SK-N-SH (cell line): ENCODE measurements at regions not wholly inside any gene's neighbourhood (a gene's known extent, or its start where the extent isn't known, plus 50 kb on each side); places are given as distances from the start of the nearest gene placed in this dataset.

Source experiments
- CTCF ChIA-PET: fragments of 300-600, 350-600 bp; formaldehyde crosslinking; extraction: SDS; loops from one replicate; lab custom pipeline; 2021; lab: Yijun Ruan, JAX
- POLR2A ChIA-PET: fragments of 350-600 bp; sonication (Branson Sonifier 250); formaldehyde crosslinking; extraction: SDS; loops from one replicate; lab custom pipeline; 2020; ENCODE audit warnings: antibody characterized with exemption, inconsistent platforms; lab: Yijun Ruan, JAX
- DNase-seq: peaks from one replicate; pipeline ENCODE4 v3.0.0; 2012
- H2AFZ ChIP-seq: fragments of 200-600 bp; sonication (generic); 2 replicates; pipeline ENCODE4 v1.8.1; 2016; ENCODE audit warnings: antibody characterized with exemption, mild to moderate bottlenecking, low read depth
- H3F3A ChIP-seq: fragments of 200-600 bp; sonication (generic); replicated peaks from 2 replicates; pipeline ENCODE3; 2016; ENCODE audit warnings: antibody characterized with exemption, mild to moderate bottlenecking; ENCODE audit not compliant: insufficient read depth
- H3K27ac ChIP-seq, 2 experiments: fragments of 200-500 bp in 1 of 2; fragments of 200-600 bp in 1 of 2; sonication (Bioruptor generic) in 1 of 2; sonication (generic), shearing (Covaris generic) in 1 of 2; 2 replicates each; pipeline versions ENCODE4 v1.5.1 to v1.6.1; 2014 to 2016; ENCODE audit warnings: low read depth in 2 of 2, inconsistent platforms in 1 of 2, low read length in 1 of 2, mild to moderate bottlenecking in 1 of 2, mixed read lengths in 1 of 2
- H3K27me3 ChIP-seq: fragments of 200-600 bp; sonication (generic), shearing (Covaris generic); 2 replicates; pipeline ENCODE4 v1.6.1; 2016; ENCODE audit warnings: mixed run types; ENCODE audit not compliant: insufficient read depth
- H3K36me3 ChIP-seq, 2 experiments: fragments of 200-500 bp in 1 of 2; fragments of 200-600 bp in 1 of 2; sonication (Bioruptor generic) in 1 of 2; sonication (generic) in 1 of 2; replicated peaks in 1 of 2; 2 replicates each; pipeline versions ENCODE3 to v1.5.1; 2014 to 2016; ENCODE audit warnings: low read length in 1 of 2, mild to moderate bottlenecking in 1 of 2; ENCODE audit not compliant: insufficient read depth in 2 of 2, control insufficient read depth in 1 of 2
- H3K4me1 ChIP-seq, 2 experiments: fragments of 200-500 bp in 1 of 2; fragments of 200-600 bp in 1 of 2; sonication (Bioruptor generic) in 1 of 2; sonication (generic), shearing (Covaris generic) in 1 of 2; 2 replicates each; pipeline versions ENCODE4 v1.5.1 to v1.6.1; 2014 to 2016; ENCODE audit warnings: low read depth in 1 of 2, low read length in 1 of 2, mixed run types in 1 of 2; ENCODE audit not compliant: insufficient read depth in 2 of 2, control insufficient read depth in 1 of 2
- H3K4me2 ChIP-seq: fragments of 200-600 bp; sonication (generic), shearing (Covaris generic); 2 replicates; pipeline ENCODE4 v1.6.1; 2017; ENCODE audit warnings: mixed run types
- H3K4me3 ChIP-seq, 2 experiments: fragments of 200-500 bp in 1 of 2; fragments of 200-600 bp in 1 of 2; sonication (Bioruptor generic) in 1 of 2; sonication (generic), shearing (Covaris generic) in 1 of 2; 2 replicates each; pipeline versions ENCODE4 v1.5.1 to v1.8.1; 2014 to 2016; ENCODE audit warnings: low read depth in 2 of 2, inconsistent platforms in 1 of 2, low read length in 1 of 2, mild to moderate bottlenecking in 1 of 2, mixed read lengths in 1 of 2, moderate library complexity in 1 of 2
- H3K79me2 ChIP-seq: fragments of 200-600 bp; sonication (generic); 2 replicates; pipeline ENCODE4 v1.8.1; 2017; ENCODE audit warnings: mild to moderate bottlenecking; ENCODE audit not compliant: insufficient read depth
- H3K9ac ChIP-seq: fragments of 200-600 bp; sonication (generic); 2 replicates; pipeline ENCODE4 v1.6.1; 2017; ENCODE audit warnings: mixed run types
- H3K9me2 ChIP-seq: fragments of 200-600 bp; sonication (generic); 2 replicates; pipeline ENCODE4 v1.6.1; 2017; ENCODE audit warnings: mixed run types
- H3K9me3 ChIP-seq: fragments of 200-600 bp; sonication (generic); 2 replicates; pipeline ENCODE4 v1.6.1; 2017; ENCODE audit warnings: mixed run types, mild to moderate bottlenecking, moderate library complexity
- H4K20me1 ChIP-seq: fragments of 200-600 bp; sonication (generic); 2 replicates; pipeline ENCODE4 v1.6.1; 2017; ENCODE audit warnings: mild to moderate bottlenecking, mixed run types; ENCODE audit not compliant: insufficient read depth
- CHD2 ChIP-seq: fragments of 150-350 bp; IDR thresholded peaks from 2 replicates; pipeline ENCODE4 v1.6.1; 2018; ENCODE audit warnings: low read length; ENCODE audit not compliant: partially characterized antibody
- ELF1 ChIP-seq: IDR thresholded peaks from 2 replicates; pipeline ENCODE4 v1.4.0; 2012
- EZH2phosphoT487 ChIP-seq: fragments of 200-600 bp; sonication (generic); IDR thresholded peaks from 2 replicates; pipeline ENCODE4 v1.6.1; 2017; ENCODE audit warnings: low read depth, mixed run types, mild to moderate bottlenecking, antibody characterized with exemption, moderate library complexity, borderline replicate concordance
- FOSL2 ChIP-seq: IDR thresholded peaks from 2 replicates; pipeline ENCODE4 v1.4.0; 2012; ENCODE audit warnings: low read depth, mild to moderate bottlenecking, moderate library complexity, borderline replicate concordance
- FOXJ3 ChIP-seq: sonication (generic); formaldehyde crosslinking; IDR thresholded peaks from 2 replicates; pipeline ENCODE4 v1.5.1; 2020; ENCODE audit warnings: mild to moderate bottlenecking, missing genetic modification reagents
- FOXM1 ChIP-seq: IDR thresholded peaks from 2 replicates; pipeline ENCODE4 v1.4.0; 2012; ENCODE audit warnings: low read depth, mild to moderate bottlenecking
- GATA2 ChIP-seq: sonication (generic); formaldehyde crosslinking; IDR thresholded peaks from 2 replicates; pipeline ENCODE4 v1.5.0; 2020; ENCODE audit warnings: mild to moderate bottlenecking, missing genetic modification reagents
- IRF3 ChIP-seq: fragments of 150-350 bp; IDR thresholded peaks from 2 replicates; pipeline ENCODE4 v1.6.1; 2016; ENCODE audit warnings: mild to moderate bottlenecking, low read depth, low read length
- MAX ChIP-seq: IDR thresholded peaks from 2 replicates; pipeline ENCODE4 v1.4.0; 2012; ENCODE audit warnings: low read depth
- MEF2A ChIP-seq: IDR thresholded peaks from 2 replicates; pipeline ENCODE4 v1.4.0; 2012; ENCODE audit warnings: low read depth, borderline replicate concordance
- NFIC ChIP-seq: IDR thresholded peaks from 2 replicates; pipeline ENCODE4 v1.4.0; 2012; ENCODE audit warnings: borderline replicate concordance
- POLR2AphosphoS5 ChIP-seq: IDR thresholded peaks from 2 replicates; pipeline ENCODE4 v1.6.1; 2012; ENCODE audit warnings: low read depth, low read length
- REST ChIP-seq: IDR thresholded peaks from 2 replicates; pipeline ENCODE4 v1.6.1; 2012; ENCODE audit warnings: mild to moderate bottlenecking, low read depth, low read length, moderate library complexity
- RFX5 ChIP-seq: IDR thresholded peaks from 2 replicates; pipeline ENCODE4 v1.6.1; 2012; ENCODE audit warnings: mild to moderate bottlenecking, improper control_type of control experiment, low read length
- TCF12 ChIP-seq: IDR thresholded peaks from 2 replicates; pipeline ENCODE4 v1.4.0; 2012
- TEAD4 ChIP-seq: IDR thresholded peaks from 2 replicates; pipeline ENCODE4 v1.4.0; 2012; ENCODE audit warnings: mild to moderate bottlenecking, borderline replicate concordance; ENCODE audit not compliant: insufficient read depth
- YY1 ChIP-seq: IDR thresholded peaks from 2 replicates; pipeline ENCODE4 v1.4.0; 2012; ENCODE audit warnings: low read depth, mild to moderate bottlenecking
- WGBS: methylation state at CpG from one replicate; pipeline ENCODE4 v1.1.6; 2017; ENCODE audit warnings: low lambda C conversion rate; 5-methylcytosine and 5-hydroxymethylcytosine counted together
- TF ChIP-seq, protein P1 (sequence below): fragments of 150-350 bp; IDR thresholded peaks from 2 replicates; pipeline ENCODE4 v1.6.1; 2017; ENCODE audit warnings: antibody characterized with exemption, low read length, low read depth, borderline replicate concordance
- TF ChIP-seq, protein P2 (sequence below): IDR thresholded peaks from 2 replicates; pipeline ENCODE4 v1.4.0; 2012; ENCODE audit warnings: low read depth, borderline replicate concordance

GRCh38 chr1:112318698-112319370 lies 77.2 kb upstream of the CTTNBP2NL start:
- WGBS = 19% methylated on average over 3 of the region's 3 CpGs
- H3K27me3 ChIP-seq = peaks cover 8% of the 10 kb centered on the region; the same call in 1 of the 2 replicates
- H3K9ac ChIP-seq = no peak overlapping the region
- no peak overlapping the region for H2AFZ ChIP-seq
- H3K79me2 ChIP-seq = no peaks in the 10 kb centered on the region
- no peak overlapping the region for H3K4me3 ChIP-seq
- H3K36me3 ChIP-seq = no peaks in the 10 kb centered on the region
- ChIA-PET CTCF (interaction anchor here (0.7 to 2.4 kb wide), 4 partner anchors 11 to 41 kb away, joined by 3 to 10 read pairs (median 8); no protein-coding TSS in a partner anchor), POLR2A (no interaction called here)
- H3K9me3 ChIP-seq = no peaks in the 10 kb centered on the region
- no peaks in the 10 kb centered on the region for H3K9me2 ChIP-seq
- H4K20me1 ChIP-seq = no peaks in the 10 kb centered on the region
- TF ChIP-seq MEF2A = no peak
- TF ChIP-seq YY1 = no peak
- no peak for TF ChIP-seq CHD2
- TF ChIP-seq, protein P1, sequence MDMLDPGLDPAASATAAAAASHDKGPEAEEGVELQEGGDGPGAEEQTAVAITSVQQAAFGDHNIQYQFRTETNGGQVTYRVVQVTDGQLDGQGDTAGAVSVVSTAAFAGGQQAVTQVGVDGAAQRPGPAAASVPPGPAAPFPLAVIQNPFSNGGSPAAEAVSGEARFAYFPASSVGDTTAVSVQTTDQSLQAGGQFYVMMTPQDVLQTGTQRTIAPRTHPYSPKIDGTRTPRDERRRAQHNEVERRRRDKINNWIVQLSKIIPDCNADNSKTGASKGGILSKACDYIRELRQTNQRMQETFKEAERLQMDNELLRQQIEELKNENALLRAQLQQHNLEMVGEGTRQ = no peak
- TF ChIP-seq FOXJ3 (CRISPR knock-in tag) = no peak
- no peak for TF ChIP-seq TCF12
- no peak for TF ChIP-seq POLR2AphosphoS5
- no peak for TF ChIP-seq EZH2phosphoT487
- no peak for TF ChIP-seq FOXM1
- TF ChIP-seq NFIC = no peak
- no peak for TF ChIP-seq ELF1
- TF ChIP-seq RFX5 = no peak
- TF ChIP-seq TEAD4 = no peak
- no peak for TF ChIP-seq FOSL2
- no peak for TF ChIP-seq IRF3
- TF ChIP-seq GATA2 (CRISPR knock-in tag) = no peak
- TF ChIP-seq MAX = no peak
- no peak for TF ChIP-seq REST
- TF ChIP-seq, protein P2, sequence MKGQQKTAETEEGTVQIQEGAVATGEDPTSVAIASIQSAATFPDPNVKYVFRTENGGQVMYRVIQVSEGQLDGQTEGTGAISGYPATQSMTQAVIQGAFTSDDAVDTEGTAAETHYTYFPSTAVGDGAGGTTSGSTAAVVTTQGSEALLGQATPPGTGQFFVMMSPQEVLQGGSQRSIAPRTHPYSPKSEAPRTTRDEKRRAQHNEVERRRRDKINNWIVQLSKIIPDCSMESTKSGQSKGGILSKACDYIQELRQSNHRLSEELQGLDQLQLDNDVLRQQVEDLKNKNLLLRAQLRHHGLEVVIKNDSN = no peak
- no peaks in the 10 kb centered on the region for H3F3A ChIP-seq
- H3K27ac ChIP-seq = no peak overlapping the region
- no peak for DNase-seq
- H3K4me1 ChIP-seq = peaks cover 0 to 3% of the 10 kb centered on the region in 2 experiments; a peak in 2 of 4 replicates
- no peak overlapping the region for H3K4me2 ChIP-seq
